Osteocyte (in vitro differentiated cells): ENCODE measurements at regions not wholly inside any gene's neighbourhood (a gene's known extent, or its start where the extent isn't known, plus 50 kb on each side); places are given as distances from the start of the nearest gene placed in this dataset.

Source experiments
- DNase-seq: peaks from one replicate; pipeline ENCODE4 v3.0.0; 2021; ENCODE audit warnings: mixed read lengths; ENCODE audit not compliant: unreplicated experiment; ENCODE audit errors: extremely low spot score
- H3K27ac Mint-ChIP-seq: one replicate; pipeline ENCODE4 v1.8.0; 2021; ENCODE audit warnings: mild to moderate bottlenecking, mixed read lengths; ENCODE audit not compliant: unreplicated experiment
- H3K27me3 Mint-ChIP-seq: one replicate; pipeline ENCODE4 v1.8.0; 2021; ENCODE audit warnings: mixed read lengths; ENCODE audit not compliant: unreplicated experiment
- H3K36me3 Mint-ChIP-seq: one replicate; pipeline ENCODE4 v1.8.0; 2021; ENCODE audit warnings: mixed read lengths; ENCODE audit not compliant: unreplicated experiment
- H3K4me1 Mint-ChIP-seq: one replicate; pipeline ENCODE4 v1.8.0; 2021; ENCODE audit warnings: mixed read lengths; ENCODE audit not compliant: unreplicated experiment
- H3K4me3 Mint-ChIP-seq: one replicate; pipeline ENCODE4 v1.8.0; 2021; ENCODE audit warnings: mild to moderate bottlenecking, moderate library complexity, mixed read lengths; ENCODE audit not compliant: unreplicated experiment
- H3K9me3 Mint-ChIP-seq: one replicate; pipeline ENCODE4 v1.8.0; 2021; ENCODE audit warnings: mixed read lengths; ENCODE audit not compliant: unreplicated experiment
- TF ChIP-seq, protein P1 (sequence below): fragments of 200-600 bp; sonication (generic); IDR thresholded peaks from 2 replicates; pipeline ENCODE4 v1.5.0; 2021; ENCODE audit warnings: antibody characterized with exemption, mild to moderate bottlenecking, moderate library complexity

DNA sequence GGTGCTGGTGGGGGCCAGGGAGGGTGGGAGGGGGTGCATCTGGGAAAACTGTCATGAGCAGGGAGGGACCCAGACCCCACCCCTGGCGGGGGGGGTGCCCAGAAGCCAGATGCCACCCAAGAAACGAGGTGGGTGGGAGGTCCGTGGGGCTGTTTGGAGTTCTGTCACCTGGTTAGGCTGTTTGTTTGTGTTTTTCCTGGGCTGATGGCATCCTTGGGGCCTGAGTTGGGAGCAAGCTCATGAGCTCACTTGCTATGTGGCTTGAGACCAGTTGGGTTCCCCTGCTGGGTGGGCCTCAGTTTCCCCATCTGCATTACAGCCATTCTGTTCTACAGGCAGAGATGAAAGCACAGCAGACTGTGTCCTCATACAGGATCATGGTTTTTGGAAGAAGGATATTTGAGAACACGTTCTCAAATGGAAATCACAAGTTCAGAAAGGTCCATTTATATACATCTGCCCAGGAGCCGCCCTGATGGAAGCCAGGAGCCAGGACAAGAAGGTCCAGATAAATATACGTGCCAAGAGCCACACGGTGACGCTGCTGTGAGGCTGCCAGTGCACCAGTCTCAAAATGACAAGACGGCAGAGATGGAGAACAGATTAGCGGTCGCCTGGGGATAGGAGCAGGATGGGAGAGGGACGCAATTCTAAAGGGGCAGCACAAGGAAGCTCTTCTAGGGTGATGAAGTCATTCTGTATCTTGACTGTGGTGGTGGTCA lies 312.9 kb downstream of the MN1 start:
- peak overlapping the region; percentile 78 for H3K27ac Mint-ChIP-seq

DNA sequence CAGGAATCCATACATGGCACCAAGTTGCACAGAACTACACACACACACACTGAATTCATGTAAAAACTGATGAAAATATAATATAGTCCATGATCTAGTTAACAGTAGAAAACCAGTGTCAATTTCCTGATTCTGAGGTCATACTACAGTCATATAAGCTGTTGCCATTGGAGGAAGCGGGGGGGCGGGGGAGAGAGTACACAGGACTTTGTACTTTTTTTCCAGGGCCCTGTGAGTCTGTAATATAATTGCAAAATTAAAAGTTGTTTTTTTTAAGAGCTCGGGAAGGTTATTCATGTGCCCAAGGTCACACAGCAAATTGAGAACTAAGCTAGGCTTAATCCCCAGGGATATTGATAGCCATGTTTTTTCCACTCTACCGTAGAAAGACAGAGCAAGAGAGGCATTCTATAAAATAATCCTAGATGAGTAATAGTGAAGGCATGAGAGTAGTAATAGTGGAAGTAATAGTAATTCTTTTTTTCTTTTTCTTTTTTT lies 312.3 kb downstream of the MN1 start:
- TF ChIP-seq, protein P1, sequence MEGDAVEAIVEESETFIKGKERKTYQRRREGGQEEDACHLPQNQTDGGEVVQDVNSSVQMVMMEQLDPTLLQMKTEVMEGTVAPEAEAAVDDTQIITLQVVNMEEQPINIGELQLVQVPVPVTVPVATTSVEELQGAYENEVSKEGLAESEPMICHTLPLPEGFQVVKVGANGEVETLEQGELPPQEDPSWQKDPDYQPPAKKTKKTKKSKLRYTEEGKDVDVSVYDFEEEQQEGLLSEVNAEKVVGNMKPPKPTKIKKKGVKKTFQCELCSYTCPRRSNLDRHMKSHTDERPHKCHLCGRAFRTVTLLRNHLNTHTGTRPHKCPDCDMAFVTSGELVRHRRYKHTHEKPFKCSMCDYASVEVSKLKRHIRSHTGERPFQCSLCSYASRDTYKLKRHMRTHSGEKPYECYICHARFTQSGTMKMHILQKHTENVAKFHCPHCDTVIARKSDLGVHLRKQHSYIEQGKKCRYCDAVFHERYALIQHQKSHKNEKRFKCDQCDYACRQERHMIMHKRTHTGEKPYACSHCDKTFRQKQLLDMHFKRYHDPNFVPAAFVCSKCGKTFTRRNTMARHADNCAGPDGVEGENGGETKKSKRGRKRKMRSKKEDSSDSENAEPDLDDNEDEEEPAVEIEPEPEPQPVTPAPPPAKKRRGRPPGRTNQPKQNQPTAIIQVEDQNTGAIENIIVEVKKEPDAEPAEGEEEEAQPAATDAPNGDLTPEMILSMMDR: no peak
- Mint-ChIP-seq H3K27me3 (no peaks in the 10 kb centered on the region), H3K4me1 (peaks cover 37% of the 10 kb centered on the region), H3K9me3 (peaks cover 4% of the 10 kb centered on the region), H3K27ac (peak overlapping the region; percentile 78), H3K4me3 (no peak overlapping the region), H3K36me3 (peaks cover 4% of the 10 kb centered on the region)
- no peak for DNase-seq

More for the DNA sequence above, 312.9 kb downstream of the MN1 start:
- no peaks in the 10 kb centered on the region for H3K27me3 Mint-ChIP-seq
- H3K4me1 Mint-ChIP-seq: peaks cover 34% of the 10 kb centered on the region
- no peak overlapping the region for H3K4me3 Mint-ChIP-seq
- peaks cover 4% of the 10 kb centered on the region for H3K36me3 Mint-ChIP-seq
- DNase-seq: no peak
- H3K9me3 Mint-ChIP-seq: peaks cover 4% of the 10 kb centered on the region
- TF ChIP-seq, protein P1: no peak

DNA sequence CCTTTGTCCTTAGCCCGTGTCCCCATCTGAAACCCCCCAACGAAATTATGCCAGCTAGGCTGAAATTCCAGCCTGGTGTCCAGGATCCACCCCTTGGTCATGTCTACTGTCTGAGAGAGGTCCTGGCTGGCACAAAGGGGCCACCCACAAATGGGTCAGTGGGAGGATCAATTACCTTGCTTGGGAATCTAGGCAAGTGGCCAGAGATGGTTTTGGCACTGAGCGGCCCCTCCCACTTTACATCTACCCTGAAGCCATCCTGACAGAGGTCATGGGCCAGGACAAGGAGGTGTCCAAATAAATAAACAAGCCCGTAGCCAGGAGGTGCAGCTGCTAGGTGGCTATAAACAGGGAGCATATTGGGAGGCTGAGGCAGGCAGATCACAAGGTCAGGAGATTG lies 311.5 kb downstream of the MN1 start:
- peaks cover 46% of the 10 kb centered on the region for H3K4me1 Mint-ChIP-seq
- no peaks in the 10 kb centered on the region for H3K27me3 Mint-ChIP-seq
- H3K4me3 Mint-ChIP-seq: no peak overlapping the region
- TF ChIP-seq, protein P1: no peak
- peaks cover 4% of the 10 kb centered on the region for H3K9me3 Mint-ChIP-seq
- peaks cover 4% of the 10 kb centered on the region for H3K36me3 Mint-ChIP-seq
- no peak for DNase-seq
- no peak overlapping the region for H3K27ac Mint-ChIP-seq

DNA sequence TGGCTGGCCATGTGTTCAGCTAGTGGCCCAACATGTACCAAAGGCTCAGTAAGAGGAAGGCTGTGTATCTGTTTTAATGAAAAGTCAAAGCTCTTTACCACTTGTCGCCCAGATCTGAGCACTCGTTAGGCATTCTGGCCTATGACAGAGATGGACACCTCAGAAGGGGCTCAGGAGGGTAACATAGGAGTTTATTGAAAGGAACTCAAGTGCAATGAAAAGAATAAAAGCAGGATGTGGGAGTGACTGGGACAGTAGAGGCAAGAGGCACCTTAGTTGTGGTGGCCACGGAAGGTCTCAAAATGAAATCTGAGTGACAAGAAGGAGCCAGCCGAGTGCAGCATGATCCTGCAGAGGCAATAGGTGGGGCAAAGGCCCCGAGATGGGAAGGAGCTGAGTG lies 309.7 kb downstream of the MN1 start:
- TF ChIP-seq, protein P1: no peak

DNA sequence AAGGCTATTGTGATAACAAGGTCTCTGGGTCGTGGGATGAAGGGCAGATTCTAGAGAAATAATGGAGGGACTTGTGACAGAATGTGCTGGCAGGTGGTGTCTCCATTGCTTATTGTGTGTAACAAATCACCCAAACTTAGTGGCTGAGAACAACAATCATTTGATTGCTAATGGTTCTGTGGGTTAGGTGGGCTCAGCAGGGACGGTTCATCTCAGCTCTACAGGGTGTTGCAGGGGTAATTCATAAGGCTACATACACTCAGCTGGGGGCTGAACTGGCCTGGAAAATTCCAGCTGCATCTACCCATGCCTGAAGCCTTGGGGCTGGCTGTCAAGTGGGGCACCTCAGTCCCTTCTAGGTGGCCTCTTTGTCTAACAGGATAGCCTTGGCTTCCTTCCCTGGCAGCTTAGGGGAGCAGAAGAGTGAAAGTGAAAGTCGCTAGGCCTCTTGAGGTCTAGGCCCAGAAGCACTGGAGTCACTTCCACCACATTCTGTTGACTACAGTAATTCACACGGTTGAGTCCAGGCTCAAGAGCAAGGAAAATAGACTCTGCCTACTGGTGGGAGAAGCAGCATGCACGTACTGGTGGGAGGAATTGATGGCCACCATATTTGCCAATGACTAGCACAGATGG lies 308.9 kb downstream of the MN1 start:
- no peak overlapping the region for H3K27ac Mint-ChIP-seq
- H3K4me3 Mint-ChIP-seq: no peak overlapping the region
- H3K36me3 Mint-ChIP-seq: peaks cover 4% of the 10 kb centered on the region
- no peaks in the 10 kb centered on the region for H3K9me3 Mint-ChIP-seq
- TF ChIP-seq, protein P1: no peak
- H3K27me3 Mint-ChIP-seq: no peaks in the 10 kb centered on the region
- DNase-seq: no peak
- H3K4me1 Mint-ChIP-seq: peaks cover 55% of the 10 kb centered on the region

More for the DNA sequence above, 309.7 kb downstream of the MN1 start:
- H3K27ac Mint-ChIP-seq: no peak overlapping the region
- peaks cover 59% of the 10 kb centered on the region for H3K4me1 Mint-ChIP-seq
- no peak overlapping the region for H3K4me3 Mint-ChIP-seq
- no peaks in the 10 kb centered on the region for H3K27me3 Mint-ChIP-seq
- H3K9me3 Mint-ChIP-seq: no peaks in the 10 kb centered on the region
- DNase-seq: no peak
- peaks cover 4% of the 10 kb centered on the region for H3K36me3 Mint-ChIP-seq
